GM23338 (cell line): ENCODE measurements at regions not wholly inside any gene's neighbourhood (a gene's known extent, or its start where the extent isn't known, plus 50 kb on each side); places are given as distances from the start of the nearest gene placed in this dataset.

Experiments used
- ATAC-seq: fragments of 200-7000 bp; cut with Tn5 transposase; 3 replicates; pipeline ENCODE4 v1.9.1; 2020
- DNase-seq: peaks from one replicate; pipeline ENCODE4 v3.0.0-alpha.2; 2015; ENCODE audit warnings: low spot score
- H2AFZ ChIP-seq: fragments of 200-600 bp; sonication (generic); 2 replicates; pipeline ENCODE4 v1.8.0; 2016; ENCODE audit warnings: antibody characterized with exemption, mild to moderate bottlenecking, moderate library complexity
- H3F3A ChIP-seq: fragments of 200-600 bp; sonication (generic); replicated peaks from 2 replicates; pipeline ENCODE4 v1.8.0; 2017; ENCODE audit warnings: antibody characterized with exemption, mixed run types, low read depth
- H3K27ac ChIP-seq: fragments of 200-600 bp; sonication (generic); 2 replicates; pipeline ENCODE4 v1.6.1; 2016; ENCODE audit warnings: low read depth
- H3K27me3 ChIP-seq: fragments of 200-600 bp; sonication (generic); 2 replicates; pipeline ENCODE4 v1.8.0; 2016; ENCODE audit warnings: mild to moderate bottlenecking, mixed run types, moderate library complexity; ENCODE audit not compliant: insufficient read depth
- H3K36me3 ChIP-seq: fragments of 200-600 bp; sonication (generic); 2 replicates; pipeline ENCODE4 v1.8.0; 2016; ENCODE audit warnings: mild to moderate bottlenecking; ENCODE audit not compliant: insufficient read depth
- H3K4me1 ChIP-seq: fragments of 200-600 bp; sonication (generic); 2 replicates; pipeline ENCODE4 v1.8.0; 2016; ENCODE audit warnings: mild to moderate bottlenecking, moderate library complexity; ENCODE audit not compliant: insufficient read depth
- H3K4me2 ChIP-seq: fragments of 200-600 bp; sonication (generic); 2 replicates; pipeline ENCODE4 v1.7.1; 2017; ENCODE audit warnings: mixed run types
- H3K4me3 ChIP-seq: fragments of 200-600 bp; sonication (generic); 2 replicates; pipeline ENCODE4 v1.6.1; 2016; ENCODE audit warnings: mixed run types
- H3K79me2 ChIP-seq: fragments of 200-600 bp; sonication (generic); replicated peaks from 2 replicates; pipeline ENCODE4 v1.8.0; 2017; ENCODE audit warnings: mild to moderate bottlenecking; ENCODE audit not compliant: insufficient read depth
- H3K9me2 ChIP-seq: fragments of 200-600 bp; sonication (generic); 2 replicates; pipeline ENCODE4 v1.8.0; 2017; ENCODE audit not compliant: insufficient read depth
- H4K20me1 ChIP-seq: fragments of 200-600 bp; sonication (generic); replicated peaks from 2 replicates; pipeline ENCODE4 v1.8.0; 2017; ENCODE audit warnings: mild to moderate bottlenecking; ENCODE audit not compliant: insufficient read depth
- H3K27ac Mint-ChIP-seq: 2 replicates; pipeline ENCODE4 v1.8.0; 2020; ENCODE audit warnings: inconsistent platforms, mild to moderate bottlenecking, moderate library complexity, mixed read lengths
- H3K27me3 Mint-ChIP-seq: 3 replicates; pipeline ENCODE4 v1.8.0; 2022; ENCODE audit warnings: low read depth, mild to moderate bottlenecking, moderate library complexity, mixed read lengths, inconsistent platforms; ENCODE audit not compliant: insufficient read depth, poor library complexity
- H3K36me3 Mint-ChIP-seq: 3 replicates; pipeline ENCODE4 v1.8.0; 2021; ENCODE audit warnings: low read depth, mild to moderate bottlenecking, inconsistent platforms, moderate library complexity, mixed read lengths
- H3K4me1 Mint-ChIP-seq: 3 replicates; pipeline ENCODE4 v1.8.0; 2020; ENCODE audit warnings: mild to moderate bottlenecking, inconsistent platforms, mixed read lengths
- H3K4me3 Mint-ChIP-seq: 3 replicates; pipeline ENCODE4 v1.8.0; 2021; ENCODE audit warnings: moderate library complexity, mild to moderate bottlenecking, inconsistent platforms, mixed read lengths
- H3K9me3 Mint-ChIP-seq: 3 replicates; pipeline ENCODE4 v1.8.0; 2020; ENCODE audit warnings: moderate library complexity, mild to moderate bottlenecking, inconsistent platforms, mixed read lengths
- CREB1 ChIP-seq: fragments of 250-450 bp; sonication (Bioruptor Pico); IDR thresholded peaks from 2 replicates; pipeline ENCODE4 v1.5.0; 2020; ENCODE audit warnings: low read depth, mild to moderate bottlenecking, moderate library complexity
- EZH2phosphoT487 ChIP-seq: fragments of 200-600 bp; sonication (generic); IDR thresholded peaks from one replicate; pipeline ENCODE4 v1.8.1; 2018; ENCODE audit warnings: antibody characterized with exemption; ENCODE audit not compliant: unreplicated experiment
- JUNB ChIP-seq: IDR thresholded peaks from one replicate; pipeline ENCODE4 v1.6.1; 2016; ENCODE audit warnings: antibody characterized with exemption; ENCODE audit not compliant: unreplicated experiment
- NANOG ChIP-seq: IDR thresholded peaks from 2 replicates; pipeline ENCODE4 v1.6.1; 2016; ENCODE audit warnings: antibody characterized with exemption, borderline replicate concordance
- POLR2AphosphoS5 ChIP-seq: IDR thresholded peaks from 2 replicates; pipeline ENCODE4 v1.6.1; 2016; ENCODE audit warnings: antibody characterized with exemption, low read depth
- STAT1 ChIP-seq: IDR thresholded peaks from one replicate; pipeline ENCODE4 v1.6.1; 2016; ENCODE audit warnings: antibody characterized with exemption; ENCODE audit not compliant: unreplicated experiment
- ZNF331 ChIP-seq: fragments of 250-450 bp; sonication (Bioruptor Pico); IDR thresholded peaks from 2 replicates; pipeline ENCODE4 v1.5.0; 2020; ENCODE audit warnings: low read depth, mild to moderate bottlenecking, moderate library complexity
- TF ChIP-seq, protein P1 (sequence below): IDR thresholded peaks from one replicate; pipeline ENCODE4 v1.6.1; 2018; ENCODE audit warnings: antibody characterized with exemption; ENCODE audit not compliant: unreplicated experiment
- TF ChIP-seq, protein P2 (sequence below), 2 experiments: fragments of 200-600 bp in 1 of 2; sonication (generic) in 1 of 2; conservative IDR thresholded peaks; 2 replicates each; pipeline versions ENCODE4 v1.5.1 to v1.6.1; 2016 to 2017; ENCODE audit warnings: antibody characterized with exemption in 2 of 2, low read depth in 2 of 2, mild to moderate bottlenecking in 2 of 2, moderate library complexity in 1 of 2
- TF ChIP-seq, protein P3 (sequence below): fragments of 250-450 bp; sonication (Bioruptor Pico); IDR thresholded peaks from 2 replicates; pipeline ENCODE4 v1.5.0; 2020; ENCODE audit warnings: mild to moderate bottlenecking, moderate library complexity

DNA sequence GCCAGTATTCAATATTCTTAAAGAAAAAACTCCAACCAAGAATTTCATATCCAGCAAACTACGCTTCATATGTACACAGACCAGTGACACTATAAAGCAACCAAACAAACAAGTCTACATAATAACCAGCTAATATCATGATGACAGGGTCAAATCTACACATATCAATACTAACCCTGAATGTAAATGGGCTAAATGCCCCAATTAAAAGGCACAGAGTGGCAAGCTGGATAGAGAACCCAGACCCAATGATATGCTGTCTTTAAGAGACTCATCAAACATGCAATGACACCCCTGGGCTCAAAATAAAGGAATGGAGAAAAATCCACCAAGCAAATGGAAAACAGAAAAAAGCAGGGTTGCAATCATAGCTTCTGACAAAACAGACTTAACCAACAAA lies 218.1 kb upstream of the NFE2L3 start:
- H3K27me3 Mint-ChIP-seq: no peaks in the 10 kb centered on the region
- TF ChIP-seq, protein P1, sequence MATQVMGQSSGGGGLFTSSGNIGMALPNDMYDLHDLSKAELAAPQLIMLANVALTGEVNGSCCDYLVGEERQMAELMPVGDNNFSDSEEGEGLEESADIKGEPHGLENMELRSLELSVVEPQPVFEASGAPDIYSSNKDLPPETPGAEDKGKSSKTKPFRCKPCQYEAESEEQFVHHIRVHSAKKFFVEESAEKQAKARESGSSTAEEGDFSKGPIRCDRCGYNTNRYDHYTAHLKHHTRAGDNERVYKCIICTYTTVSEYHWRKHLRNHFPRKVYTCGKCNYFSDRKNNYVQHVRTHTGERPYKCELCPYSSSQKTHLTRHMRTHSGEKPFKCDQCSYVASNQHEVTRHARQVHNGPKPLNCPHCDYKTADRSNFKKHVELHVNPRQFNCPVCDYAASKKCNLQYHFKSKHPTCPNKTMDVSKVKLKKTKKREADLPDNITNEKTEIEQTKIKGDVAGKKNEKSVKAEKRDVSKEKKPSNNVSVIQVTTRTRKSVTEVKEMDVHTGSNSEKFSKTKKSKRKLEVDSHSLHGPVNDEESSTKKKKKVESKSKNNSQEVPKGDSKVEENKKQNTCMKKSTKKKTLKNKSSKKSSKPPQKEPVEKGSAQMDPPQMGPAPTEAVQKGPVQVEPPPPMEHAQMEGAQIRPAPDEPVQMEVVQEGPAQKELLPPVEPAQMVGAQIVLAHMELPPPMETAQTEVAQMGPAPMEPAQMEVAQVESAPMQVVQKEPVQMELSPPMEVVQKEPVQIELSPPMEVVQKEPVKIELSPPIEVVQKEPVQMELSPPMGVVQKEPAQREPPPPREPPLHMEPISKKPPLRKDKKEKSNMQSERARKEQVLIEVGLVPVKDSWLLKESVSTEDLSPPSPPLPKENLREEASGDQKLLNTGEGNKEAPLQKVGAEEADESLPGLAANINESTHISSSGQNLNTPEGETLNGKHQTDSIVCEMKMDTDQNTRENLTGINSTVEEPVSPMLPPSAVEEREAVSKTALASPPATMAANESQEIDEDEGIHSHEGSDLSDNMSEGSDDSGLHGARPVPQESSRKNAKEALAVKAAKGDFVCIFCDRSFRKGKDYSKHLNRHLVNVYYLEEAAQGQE: no peak
- no peak for TF ChIP-seq ZNF331 (CRISPR knock-in tag)
- TF ChIP-seq, protein P2, sequence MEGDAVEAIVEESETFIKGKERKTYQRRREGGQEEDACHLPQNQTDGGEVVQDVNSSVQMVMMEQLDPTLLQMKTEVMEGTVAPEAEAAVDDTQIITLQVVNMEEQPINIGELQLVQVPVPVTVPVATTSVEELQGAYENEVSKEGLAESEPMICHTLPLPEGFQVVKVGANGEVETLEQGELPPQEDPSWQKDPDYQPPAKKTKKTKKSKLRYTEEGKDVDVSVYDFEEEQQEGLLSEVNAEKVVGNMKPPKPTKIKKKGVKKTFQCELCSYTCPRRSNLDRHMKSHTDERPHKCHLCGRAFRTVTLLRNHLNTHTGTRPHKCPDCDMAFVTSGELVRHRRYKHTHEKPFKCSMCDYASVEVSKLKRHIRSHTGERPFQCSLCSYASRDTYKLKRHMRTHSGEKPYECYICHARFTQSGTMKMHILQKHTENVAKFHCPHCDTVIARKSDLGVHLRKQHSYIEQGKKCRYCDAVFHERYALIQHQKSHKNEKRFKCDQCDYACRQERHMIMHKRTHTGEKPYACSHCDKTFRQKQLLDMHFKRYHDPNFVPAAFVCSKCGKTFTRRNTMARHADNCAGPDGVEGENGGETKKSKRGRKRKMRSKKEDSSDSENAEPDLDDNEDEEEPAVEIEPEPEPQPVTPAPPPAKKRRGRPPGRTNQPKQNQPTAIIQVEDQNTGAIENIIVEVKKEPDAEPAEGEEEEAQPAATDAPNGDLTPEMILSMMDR (conservative IDR thresholded peaks at IDR 0.05; ENCODE audit: low read depth in 2 of 2): no peak
- TF ChIP-seq STAT1: no peak
- TF ChIP-seq CREB1 (CRISPR knock-in tag): no peak
- TF ChIP-seq JUNB: no peak
- TF ChIP-seq NANOG: no peak
- TF ChIP-seq EZH2phosphoT487: no peak
- TF ChIP-seq POLR2AphosphoS5: no peak
- TF ChIP-seq, protein P3, sequence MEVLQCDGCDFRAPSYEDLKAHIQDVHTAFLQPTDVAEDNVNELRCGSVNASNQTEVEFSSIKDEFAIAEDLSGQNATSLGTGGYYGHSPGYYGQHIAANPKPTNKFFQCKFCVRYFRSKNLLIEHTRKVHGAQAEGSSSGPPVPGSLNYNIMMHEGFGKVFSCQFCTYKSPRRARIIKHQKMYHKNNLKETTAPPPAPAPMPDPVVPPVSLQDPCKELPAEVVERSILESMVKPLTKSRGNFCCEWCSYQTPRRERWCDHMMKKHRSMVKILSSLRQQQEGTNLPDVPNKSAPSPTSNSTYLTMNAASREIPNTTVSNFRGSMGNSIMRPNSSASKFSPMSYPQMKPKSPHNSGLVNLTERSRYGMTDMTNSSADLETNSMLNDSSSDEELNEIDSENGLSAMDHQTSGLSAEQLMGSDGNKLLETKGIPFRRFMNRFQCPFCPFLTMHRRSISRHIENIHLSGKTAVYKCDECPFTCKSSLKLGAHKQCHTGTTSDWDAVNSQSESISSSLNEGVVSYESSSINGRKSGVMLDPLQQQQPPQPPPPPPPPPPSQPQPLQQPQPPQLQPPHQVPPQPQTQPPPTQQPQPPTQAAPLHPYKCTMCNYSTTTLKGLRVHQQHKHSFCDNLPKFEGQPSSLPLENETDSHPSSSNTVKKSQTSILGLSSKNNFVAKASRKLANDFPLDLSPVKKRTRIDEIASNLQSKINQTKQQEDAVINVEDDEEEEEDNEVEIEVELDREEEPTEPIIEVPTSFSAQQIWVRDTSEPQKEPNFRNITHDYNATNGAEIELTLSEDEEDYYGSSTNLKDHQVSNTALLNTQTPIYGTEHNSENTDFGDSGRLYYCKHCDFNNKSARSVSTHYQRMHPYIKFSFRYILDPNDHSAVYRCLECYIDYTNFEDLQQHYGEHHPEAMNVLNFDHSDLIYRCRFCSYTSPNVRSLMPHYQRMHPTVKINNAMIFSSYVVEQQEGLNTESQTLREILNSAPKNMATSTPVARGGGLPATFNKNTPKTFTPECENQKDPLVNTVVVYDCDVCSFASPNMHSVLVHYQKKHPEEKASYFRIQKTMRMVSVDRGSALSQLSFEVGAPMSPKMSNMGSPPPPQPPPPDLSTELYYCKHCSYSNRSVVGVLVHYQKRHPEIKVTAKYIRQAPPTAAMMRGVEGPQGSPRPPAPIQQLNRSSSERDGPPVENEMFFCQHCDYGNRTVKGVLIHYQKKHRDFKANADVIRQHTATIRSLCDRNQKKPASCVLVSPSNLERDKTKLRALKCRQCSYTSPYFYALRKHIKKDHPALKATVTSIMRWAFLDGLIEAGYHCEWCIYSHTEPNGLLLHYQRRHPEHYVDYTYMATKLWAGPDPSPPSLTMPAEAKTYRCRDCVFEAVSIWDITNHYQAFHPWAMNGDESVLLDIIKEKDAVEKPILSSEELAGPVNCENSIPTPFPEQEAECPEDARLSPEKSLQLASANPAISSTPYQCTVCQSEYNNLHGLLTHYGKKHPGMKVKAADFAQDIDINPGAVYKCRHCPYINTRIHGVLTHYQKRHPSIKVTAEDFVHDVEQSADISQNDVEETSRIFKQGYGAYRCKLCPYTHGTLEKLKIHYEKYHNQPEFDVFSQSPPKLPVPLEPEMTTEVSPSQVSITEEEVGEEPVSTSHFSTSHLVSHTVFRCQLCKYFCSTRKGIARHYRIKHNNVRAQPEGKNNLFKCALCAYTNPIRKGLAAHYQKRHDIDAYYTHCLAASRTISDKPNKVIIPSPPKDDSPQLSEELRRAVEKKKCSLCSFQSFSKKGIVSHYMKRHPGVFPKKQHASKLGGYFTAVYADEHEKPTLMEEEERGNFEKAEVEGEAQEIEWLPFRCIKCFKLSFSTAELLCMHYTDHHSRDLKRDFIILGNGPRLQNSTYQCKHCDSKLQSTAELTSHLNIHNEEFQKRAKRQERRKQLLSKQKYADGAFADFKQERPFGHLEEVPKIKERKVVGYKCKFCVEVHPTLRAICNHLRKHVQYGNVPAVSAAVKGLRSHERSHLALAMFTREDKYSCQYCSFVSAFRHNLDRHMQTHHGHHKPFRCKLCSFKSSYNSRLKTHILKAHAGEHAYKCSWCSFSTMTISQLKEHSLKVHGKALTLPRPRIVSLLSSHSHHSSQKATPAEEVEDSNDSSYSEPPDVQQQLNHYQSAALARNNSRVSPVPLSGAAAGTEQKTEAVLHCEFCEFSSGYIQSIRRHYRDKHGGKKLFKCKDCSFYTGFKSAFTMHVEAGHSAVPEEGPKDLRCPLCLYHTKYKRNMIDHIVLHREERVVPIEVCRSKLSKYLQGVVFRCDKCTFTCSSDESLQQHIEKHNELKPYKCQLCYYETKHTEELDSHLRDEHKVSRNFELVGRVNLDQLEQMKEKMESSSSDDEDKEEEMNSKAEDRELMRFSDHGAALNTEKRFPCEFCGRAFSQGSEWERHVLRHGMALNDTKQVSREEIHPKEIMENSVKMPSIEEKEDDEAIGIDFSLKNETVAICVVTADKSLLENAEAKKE (CRISPR knock-in tag): no peak
- H3K79me2 ChIP-seq: no peaks in the 10 kb centered on the region
- DNase-seq (no peak), ATAC-seq (no peak)
- no peak overlapping the region for H3K27ac ChIP-seq
- no peaks in the 10 kb centered on the region for H3K4me1 ChIP-seq
- H3K4me2 ChIP-seq: no peak overlapping the region
- no peaks in the 10 kb centered on the region for H4K20me1 ChIP-seq
- H3K9me3 Mint-ChIP-seq: peaks cover 19% of the 10 kb centered on the region
- H3K4me1 Mint-ChIP-seq: 0 out of 3 replicates have a peak, but pooled peaks cover 3% of the 10 kb centered on the region
- H3K4me3 ChIP-seq: no peak overlapping the region
- no peaks in the 10 kb centered on the region for H3K36me3 ChIP-seq
- H2AFZ ChIP-seq: no peak overlapping the region
- no peak overlapping the region for H3K27ac Mint-ChIP-seq
- H3K27me3 ChIP-seq: no peaks in the 10 kb centered on the region
- no peaks in the 10 kb centered on the region for H3F3A ChIP-seq
- H3K9me2 ChIP-seq: no peaks in the 10 kb centered on the region
- no peaks in the 10 kb centered on the region for H3K36me3 Mint-ChIP-seq
- H3K4me3 Mint-ChIP-seq: no peak overlapping the region
